Embryonic facial prominence (tissue), 1 donor: ENCODE measurements at regions not wholly inside any gene's neighbourhood (a gene's known extent, or its start where the extent isn't known, plus 50 kb on each side); places are given as distances from the start of the nearest gene placed in this dataset.
"Not testable (repeated sequence)": the region's sequence is repeated elsewhere in the genome, so short reads cannot be mapped to it uniquely, and the experiment has no call there.

ENCODE experiments used
- DNase-seq: peaks from one replicate; pipeline ENCODE4 v3.0.0-alpha.2; 2016; ENCODE audit errors: extremely low spot score

DNA sequence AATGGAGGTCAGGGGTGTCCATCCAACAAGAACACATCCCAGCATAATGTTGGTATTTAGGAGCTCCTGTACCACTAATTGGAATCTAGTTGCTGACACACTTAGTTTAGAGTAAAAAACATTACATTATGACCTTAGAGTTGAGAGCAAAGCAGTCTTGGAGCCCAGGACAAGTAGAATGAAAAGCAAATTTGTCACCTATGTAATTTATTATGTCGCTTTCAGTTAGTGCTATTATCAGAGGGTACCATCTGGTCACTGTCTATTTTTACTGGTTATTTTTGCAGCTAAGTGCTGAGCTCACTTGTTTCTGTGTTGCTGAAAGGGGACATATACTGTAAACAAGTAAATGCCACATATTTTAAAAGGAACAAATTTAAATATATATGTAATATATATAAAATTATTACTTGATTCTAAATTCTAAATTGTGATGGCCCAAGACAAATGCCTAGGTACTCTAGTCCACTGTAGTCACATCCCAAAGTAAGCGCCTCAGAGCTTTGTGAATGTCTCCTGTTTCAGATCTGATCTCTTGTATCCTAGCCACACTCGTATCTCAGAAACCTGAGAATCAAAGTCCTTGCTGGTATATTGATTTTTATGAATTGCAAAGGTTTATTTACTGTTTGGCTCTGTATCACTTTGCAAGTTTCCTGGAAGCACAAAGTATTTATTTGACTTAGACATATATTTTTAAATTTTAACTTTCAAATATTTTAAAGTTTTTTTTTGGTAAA is 148.6 kb upstream of the MAN1A1 start:
- DNase-seq: no peak

DNA sequence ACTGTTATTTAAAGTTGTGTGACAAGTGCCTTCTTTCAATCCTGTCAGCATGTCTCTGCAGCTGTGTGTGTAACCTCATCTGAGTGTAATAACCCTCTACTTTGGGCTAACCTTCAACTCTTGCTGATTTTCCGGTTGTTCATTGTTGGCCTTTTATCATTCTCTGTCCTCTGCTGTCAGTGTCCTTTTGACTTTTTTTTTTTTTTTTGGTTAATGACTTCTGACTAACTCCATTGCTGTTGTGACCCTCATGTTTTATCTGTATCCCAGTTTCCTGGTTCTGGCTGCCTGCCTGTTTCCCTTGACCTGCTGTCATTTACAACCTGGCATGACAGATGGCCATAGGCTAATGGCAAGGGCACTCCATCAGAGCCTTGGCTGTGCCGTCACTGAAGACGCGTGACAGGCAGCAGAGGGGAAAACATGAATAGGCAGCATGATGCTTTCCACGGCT is 145.7 kb upstream of the MAN1A1 start:
- DNase-seq: no peak

DNA sequence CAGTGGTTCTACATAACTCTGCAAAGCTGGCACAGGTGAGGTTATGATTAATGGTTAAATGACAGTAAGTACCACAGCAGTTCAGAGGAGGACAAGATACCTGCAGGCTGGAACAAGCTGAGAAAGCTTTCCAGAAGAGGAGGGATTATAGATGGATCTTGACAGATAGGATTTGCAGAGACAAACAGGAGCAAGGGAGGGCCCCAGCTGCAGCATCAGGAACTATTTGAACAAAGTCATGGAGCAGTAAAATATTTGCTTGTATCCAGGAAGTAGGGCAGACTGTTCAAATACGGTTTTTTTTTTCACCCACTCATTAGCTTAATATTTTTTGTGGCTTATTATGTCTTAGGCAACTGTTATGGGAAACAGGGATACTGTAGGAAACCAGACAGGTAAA is 144.4 kb upstream of the MAN1A1 start:
- DNase-seq: no peak

GRCh38 chr6:119491112-119491511 is 141.6 kb upstream of the MAN1A1 start:
- DNase-seq: not testable (repeated sequence)

- not testable (repeated sequence) for DNase-seq
Measured at GRCh38 chr6:119490050-119490449, 140.5 kb upstream of the MAN1A1 start.

- DNase-seq: no peak
Measured at GRCh38 chr6:119484598-119484997, 135.0 kb upstream of the MAN1A1 start.

DNA sequence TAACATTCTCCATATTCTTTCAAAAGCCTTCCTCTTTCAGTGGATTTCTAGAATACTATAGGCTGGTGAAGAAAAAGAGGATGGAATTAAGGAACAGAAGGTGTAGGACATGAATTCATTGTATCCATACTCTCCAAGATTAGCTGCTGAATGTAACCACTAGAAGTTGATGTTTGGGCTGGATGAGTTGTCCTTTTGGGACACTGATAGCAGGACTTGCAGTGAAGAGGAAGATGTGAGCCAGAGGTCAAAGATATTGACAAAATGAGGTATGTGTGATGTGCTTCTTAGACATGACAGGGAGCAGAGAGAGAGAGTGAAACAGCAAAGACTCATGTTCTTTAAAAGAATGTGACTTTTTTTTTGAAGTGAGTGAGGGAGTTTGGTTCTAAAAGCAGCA is 134.3 kb upstream of the MAN1A1 start:
- DNase-seq: no peak

DNA sequence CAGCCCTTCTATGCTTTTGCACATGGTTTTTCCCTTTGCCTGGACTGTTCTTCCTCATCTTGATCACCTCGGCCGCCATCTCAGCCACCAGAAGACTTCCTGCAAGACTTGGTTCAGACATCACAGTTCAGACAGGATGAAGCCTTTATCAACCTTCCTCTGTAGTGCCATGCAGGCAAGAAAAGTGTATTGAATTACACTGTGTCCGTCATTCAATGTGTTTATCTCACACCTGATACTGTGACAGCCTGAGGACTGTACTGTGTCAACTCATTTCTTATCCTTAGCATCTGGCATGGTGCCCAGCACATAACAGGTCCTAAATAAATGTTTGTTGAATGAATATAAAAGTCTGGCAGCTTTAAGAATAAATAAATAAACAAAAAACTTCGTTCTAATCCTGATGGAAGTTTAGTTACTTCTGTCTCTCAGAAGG is 133.3 kb upstream of the MAN1A1 start:
- no peak for DNase-seq

DNA sequence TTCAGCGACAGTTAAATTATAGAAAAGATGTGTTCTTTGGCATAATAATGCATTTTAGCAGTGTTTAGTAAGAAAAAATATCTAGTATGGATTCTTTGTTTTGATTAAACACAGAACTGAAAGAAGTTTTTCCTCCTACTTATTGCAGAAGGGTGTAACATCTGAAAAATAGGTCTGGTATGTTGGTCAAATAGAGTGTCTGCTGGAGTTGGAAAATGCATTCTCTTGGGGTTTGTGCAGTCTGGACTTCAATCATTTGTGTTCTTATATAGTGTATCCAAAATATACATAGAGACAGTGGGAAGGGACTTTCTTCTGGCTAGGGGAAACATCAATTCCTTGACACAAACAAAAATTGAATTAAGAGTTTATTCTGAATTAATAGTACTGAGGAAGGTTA is 132.4 kb upstream of the MAN1A1 start:
- DNase-seq: no peak

DNA sequence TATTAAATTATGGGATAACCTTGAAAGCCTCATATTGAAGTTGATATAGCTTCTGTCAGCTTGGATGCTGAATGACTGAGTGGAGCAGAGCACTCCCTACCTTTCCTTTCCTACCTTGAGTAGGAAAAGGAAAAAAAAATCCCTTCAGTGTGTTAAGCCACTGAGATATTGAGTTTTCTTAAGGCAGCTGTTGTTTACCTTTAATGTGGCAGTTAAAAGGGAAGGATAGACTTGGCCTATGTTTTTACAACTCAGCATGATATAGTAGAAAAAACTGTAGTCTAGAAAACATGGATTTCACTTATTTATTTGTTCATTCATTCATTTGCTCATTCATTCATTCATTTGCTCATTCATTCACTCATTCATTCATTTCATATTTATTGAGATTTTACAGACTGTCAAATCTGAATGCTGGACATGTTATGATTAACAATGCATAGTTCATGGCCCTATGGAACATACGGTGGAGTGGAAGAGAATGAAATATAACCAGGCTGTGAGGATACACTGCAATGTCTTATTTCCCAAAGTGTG is 131.5 kb upstream of the MAN1A1 start:
- DNase-seq: no peak

- DNase-seq: no peak
Measured at GRCh38 chr6:119479860-119480655, 130.5 kb upstream of the MAN1A1 start.

- no peak for DNase-seq
Measured at GRCh38 chr6:119476554-119476953, 127.0 kb upstream of the MAN1A1 start.

DNA sequence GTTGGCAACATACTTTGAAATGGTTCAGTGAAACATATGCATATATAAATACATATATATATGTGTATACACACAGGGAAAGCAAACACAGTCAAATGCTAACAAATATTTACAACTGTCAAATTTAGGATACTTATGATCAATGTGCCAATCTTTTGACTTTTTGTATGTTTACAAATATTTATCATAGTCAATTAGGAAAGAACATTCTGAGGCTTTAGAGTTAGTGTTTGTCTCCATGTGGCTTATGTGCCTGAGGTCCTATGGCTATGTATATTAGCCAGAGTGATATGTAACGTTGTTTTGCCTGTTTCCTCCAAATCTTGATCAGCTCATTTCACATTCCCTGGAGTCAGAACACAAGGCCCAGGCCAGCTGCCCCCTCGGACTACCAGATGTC is 126.5 kb upstream of the MAN1A1 start:
- no peak for DNase-seq

- no peak for DNase-seq
Measured at GRCh38 chr6:119470893-119471542, 121.5 kb upstream of the MAN1A1 start.

- no peak for DNase-seq
Measured at GRCh38 chr6:119467488-119468081, 118.0 kb upstream of the MAN1A1 start.

DNA sequence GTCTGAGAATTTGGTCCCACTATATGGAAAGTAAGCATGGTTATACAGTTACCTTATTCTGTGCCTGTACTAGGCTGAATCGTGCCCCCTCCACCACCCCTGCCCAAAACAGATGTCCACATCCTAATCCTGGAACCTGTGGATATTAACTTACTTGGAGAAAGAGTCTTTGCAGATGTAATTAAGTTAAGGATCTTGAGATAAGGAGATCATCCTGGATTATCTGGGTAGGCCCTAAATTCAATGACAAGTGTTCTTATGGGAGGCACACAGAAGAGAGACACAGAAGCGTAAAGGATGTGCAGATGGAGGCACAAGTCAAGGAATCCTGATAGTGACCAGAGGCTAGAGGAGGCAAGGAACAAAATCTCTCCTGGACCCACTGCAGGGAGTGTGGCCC is 116.7 kb upstream of the MAN1A1 start:
- no peak for DNase-seq

DNA sequence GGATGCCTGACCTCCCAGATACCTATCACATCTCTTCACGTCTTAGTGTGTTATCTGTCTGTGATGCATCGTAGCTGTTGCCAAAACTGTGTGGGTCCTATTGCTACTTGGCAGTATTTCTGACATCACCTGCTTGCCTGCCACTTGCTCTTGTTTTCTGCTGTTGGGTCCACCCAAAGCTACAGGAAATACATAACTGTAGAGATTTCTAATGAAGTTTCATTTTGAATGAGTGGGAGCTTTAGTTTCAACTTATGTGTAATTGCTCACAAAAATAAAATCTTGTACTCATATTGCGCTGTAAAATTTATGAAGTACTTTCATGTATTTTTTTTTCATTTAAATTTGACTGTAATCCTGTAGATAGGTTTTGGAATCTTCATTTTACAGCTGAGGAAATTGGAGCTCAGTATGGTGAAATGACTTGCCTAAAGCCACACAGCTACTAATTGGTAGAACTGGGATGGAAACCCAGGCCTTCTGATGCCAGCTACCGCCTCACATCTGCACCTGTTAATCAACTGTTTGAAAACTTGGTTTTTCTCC is 113.6 kb upstream of the MAN1A1 start:
- DNase-seq: no peak

- DNase-seq: no peak
Measured at GRCh38 chr6:119461187-119461586, 111.6 kb upstream of the MAN1A1 start.

GRCh38 chr6:119459207-119459974 is 109.8 kb upstream of the MAN1A1 start:
- no peak for DNase-seq

DNA sequence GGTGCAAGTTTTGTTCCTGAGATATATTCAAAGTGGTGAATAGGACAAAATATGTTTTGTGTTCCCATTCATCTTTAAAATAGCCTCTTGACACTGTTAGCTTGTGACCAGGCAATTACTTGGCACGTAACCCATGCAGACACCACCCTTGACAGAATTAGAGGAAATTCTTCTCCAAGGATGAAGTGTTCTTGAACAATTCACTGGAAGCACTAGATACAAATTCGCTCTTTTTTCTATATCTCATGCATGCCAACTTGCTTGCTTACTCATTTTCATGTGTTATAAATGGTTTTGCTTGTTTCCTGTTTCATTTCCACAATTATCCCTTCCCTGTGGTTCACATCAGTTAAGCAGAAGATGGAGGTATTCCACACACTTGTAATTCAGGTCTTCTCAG is 105.2 kb upstream of the MAN1A1 start:
- no peak for DNase-seq
